Fibroblast of peridontal ligament (primary cell): ENCODE measurements at regions not wholly inside any gene's neighbourhood (a gene's known extent, or its start where the extent isn't known, plus 50 kb on each side); places are given as distances from the start of the nearest gene placed in this dataset.

ENCODE experiments used
- DNase-seq: peaks from one replicate; pipeline ENCODE4 v3.0.0-alpha.2; 2010; ENCODE audit errors: extremely low read depth

DNA sequence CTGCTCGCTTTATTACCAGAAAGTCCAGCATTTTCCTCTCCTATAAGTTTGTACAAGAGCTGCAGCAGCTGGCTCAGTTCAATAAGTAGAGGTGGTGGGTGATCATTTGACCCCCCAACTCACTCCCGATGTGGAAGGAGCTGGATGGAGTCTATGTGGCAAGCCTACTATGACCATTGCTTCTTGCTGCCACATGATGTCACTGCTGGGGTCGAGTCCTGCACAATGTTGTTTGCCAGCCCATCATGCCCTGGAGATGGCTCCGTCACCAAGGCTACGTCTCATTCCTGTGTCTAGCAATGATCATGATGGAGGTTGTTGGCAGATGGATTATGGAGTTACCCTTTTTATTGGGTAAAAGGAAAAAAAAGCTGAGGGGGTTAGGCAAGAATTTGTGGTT, 266.3 kb downstream of the PSAT1 start:
- no peak for DNase-seq

DNA sequence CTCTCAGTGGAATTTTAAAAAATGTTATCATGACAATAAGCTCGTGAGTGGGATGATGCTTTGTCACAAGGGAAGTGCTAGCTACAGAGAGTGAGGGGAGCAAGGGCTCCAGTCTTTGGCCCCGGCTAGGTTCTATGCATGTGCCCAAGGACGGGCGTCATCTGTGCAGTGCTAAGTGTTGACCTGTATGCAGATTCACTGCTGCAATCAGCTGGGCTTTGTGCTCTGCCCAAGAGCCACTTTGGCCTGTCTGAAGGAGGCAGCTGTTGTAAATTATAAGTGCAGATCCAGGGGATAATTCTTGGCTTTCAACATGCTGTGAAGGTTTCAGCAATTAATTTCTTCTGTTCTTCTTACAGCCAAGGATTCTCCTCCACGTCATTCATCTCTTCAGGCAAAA, 268.6 kb downstream of the PSAT1 start:
- no peak for DNase-seq

DNA sequence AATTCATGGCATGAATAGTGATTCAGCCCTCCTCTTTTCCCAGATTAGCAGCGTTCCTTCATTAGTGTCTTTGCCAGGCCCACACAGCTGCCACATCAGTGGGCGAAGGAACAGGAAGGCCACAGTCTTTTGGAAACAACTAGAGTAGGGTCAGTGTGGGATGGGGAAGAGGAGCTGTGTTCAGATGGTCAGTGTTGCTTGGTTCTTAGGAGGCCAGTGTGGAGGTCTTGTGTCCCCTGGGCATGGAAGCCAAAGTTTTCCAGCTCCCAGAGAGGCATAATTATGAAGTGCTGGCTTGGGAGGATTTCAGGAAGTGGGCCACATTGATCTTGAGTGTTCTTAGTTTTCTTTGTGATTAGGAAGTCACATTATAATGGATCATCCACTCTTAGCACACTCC, 269.6 kb downstream of the PSAT1 start:
- no peak for DNase-seq

DNA sequence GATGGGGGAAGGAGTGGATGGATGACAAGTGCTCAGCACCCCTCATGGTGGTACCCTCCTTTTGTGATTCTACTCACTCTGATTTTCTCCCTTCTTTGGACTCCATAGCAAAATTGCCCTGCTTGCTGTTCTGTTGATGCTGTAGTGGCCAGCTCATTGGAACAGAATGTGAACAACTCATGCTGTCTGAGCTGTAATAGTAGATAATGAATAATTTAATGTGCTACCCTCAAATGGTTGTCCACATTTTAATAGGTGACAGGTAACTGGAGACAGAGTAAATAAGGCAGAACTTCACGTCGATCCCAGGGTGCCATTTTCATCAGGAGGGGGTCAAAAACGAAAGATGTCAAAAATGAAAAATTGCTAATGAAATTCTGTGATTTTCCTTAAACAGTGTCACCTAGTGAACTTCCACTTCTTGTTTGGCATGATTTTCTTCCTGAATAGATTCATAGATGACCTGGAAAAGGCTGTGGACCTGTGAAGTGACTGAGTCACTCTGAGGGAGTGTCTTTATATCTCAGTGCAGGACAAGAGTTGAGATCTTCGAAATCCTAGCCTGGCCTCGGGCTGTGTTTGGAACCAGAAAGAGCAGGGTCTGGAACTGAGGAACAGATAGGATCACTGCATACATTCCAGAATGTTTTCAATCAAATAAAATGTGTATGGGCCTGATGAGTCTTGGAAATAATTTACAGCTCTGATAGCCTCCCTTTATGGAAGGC, 270.2 kb downstream of the PSAT1 start:
- peak; percentile 24 for DNase-seq

DNA sequence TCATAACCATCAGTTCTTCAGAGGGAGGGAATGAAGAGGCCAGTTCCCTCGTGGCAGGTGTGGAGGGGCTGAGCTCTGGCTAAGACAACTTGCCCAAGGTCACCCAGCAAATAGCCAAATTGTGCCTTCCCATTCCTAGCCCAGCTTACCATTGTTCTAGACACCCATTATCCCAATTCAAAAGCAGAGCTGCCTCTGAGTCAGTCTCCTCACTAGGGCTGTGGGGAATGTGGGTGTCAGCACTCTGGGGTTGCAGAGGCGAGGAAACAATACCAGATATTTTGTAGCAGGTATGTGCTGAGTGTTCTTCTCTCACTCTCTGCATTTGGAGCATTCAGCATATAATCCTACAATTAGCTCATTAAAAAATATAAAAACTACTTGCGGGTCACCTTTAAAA, 270.8 kb downstream of the PSAT1 start:
- DNase-seq, result no peak

DNA sequence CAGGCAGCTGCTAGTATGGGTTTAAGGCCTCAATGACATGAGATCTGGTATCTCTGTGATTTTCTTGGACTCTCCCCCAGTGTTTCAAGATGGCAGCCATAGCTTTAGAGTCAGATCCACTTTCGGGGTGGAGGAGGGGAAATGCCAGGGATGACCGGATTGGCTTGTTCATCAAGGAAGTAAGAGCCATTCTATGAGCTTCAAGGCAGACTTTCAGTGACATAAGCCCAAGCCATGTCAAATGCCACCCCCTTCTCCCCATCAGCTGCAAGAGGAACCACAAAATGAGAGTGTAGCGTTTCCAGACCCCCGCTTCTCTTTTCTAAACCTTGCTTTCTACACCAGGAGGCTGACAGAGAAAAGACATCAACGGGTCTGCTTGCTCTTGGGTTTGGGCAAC, 271.8 kb downstream of the PSAT1 start:
- no peak for DNase-seq

DNA sequence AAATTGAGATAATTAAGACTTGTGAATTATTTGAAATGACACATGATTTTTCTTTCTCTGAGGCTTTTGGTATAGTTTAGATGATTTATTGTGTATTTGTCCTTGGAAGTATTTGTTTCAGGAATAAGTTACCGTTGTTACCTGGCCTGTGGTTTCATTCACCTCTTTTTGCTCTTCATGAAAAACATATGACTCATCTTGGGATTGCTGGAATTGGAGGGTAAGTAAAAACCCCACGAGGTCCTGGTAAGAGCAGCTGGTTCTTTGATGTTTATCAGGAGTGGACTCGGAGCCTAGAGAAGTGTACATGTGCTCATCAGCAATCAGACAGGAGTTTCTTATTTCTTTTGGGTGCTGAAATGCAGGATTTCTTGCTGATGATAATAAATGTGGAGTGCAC, 275.3 kb downstream of the PSAT1 start:
- DNase-seq, result no peak

DNA sequence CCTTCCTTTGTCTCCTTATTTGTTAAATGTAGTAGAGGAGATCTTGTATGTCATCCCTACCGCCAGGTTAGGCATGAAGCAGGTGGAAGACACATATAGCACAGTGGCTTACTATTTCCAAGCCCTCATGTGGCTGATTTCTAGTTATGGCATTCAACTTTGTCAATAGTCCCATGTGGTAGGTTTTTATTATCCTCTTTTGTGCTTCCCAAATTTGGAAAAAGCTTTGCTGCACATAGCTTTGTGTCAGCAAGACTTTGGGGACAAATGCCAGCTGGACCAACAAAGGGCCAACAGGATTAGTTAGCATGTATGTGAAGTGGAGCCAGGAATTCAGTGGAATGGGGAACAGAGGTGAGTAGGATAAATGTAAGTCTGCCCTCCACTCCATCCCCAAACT, 276.3 kb downstream of the PSAT1 start:
- no peak for DNase-seq

DNA sequence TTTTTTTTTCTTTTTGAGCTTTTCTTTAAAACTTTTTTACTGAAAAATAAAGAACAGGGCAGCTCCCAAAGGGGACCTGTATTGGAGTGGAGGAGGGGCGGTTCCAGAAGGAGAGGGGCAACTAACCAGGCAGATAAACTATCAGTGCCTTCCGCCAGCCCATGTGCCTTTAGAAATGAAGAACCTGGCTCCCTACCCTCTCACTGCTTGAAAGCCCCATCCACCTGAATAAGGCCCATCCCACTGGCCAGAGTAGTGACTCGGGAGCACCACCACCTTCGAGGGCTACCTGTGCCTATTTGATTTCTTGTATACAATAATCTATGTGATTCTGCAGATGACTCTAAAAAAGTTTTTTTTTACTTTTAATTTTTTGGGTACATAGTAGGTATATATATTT, 276.7 kb downstream of the PSAT1 start:
- DNase-seq, result no peak

DNA sequence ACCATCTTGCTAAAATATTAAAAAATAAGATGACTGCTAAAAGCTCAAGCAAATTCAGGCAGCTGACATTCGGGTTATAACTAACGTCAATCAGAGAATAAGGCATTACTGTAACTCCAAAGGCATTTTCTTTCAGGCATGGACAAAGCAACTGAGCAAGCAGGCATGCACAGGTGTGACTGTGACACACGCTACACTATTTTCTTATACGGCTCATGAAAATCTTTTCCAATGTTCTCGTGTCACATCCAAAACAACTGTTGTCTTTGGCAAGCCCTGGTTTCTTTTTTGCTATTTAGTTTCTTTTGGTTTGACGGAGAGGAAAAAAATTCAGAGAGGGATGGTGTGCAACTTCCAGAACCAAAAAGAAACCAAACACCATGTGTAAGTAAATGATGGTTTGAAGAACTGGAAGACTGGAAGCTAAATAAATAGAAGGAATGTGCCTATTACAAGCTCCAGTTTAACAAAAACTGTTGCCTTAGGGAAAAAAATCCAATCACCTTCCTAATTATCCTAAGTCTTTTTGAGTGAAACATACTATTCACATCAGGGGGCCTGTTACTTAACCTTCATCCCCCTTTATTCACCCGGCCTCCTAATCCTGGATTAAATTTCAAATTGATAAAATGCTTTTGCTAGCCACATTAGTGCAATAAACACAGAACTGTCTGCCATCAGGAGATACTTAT, 277.6 kb downstream of the PSAT1 start:
- DNase-seq, result peak; percentile 67

DNA sequence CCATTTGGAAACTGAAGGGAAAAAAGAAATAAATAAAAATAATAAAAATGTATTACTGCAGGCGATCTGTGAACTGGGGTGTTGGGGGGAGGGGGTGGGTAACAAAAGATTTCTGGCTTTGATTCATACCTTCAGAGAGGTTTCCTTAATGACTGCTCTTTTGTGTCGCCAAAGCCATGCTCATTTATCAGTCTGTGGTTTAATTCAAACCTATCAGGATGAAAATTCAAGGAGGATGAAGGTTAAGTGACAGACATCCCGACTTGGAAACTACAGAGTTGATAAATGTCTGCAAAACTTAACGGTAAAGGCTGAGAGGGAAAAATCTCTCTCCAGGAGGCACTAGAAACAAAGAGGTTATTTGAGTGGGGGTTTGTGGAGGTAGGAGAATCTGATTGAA, 278.2 kb downstream of the PSAT1 start:
- no peak for DNase-seq

DNA sequence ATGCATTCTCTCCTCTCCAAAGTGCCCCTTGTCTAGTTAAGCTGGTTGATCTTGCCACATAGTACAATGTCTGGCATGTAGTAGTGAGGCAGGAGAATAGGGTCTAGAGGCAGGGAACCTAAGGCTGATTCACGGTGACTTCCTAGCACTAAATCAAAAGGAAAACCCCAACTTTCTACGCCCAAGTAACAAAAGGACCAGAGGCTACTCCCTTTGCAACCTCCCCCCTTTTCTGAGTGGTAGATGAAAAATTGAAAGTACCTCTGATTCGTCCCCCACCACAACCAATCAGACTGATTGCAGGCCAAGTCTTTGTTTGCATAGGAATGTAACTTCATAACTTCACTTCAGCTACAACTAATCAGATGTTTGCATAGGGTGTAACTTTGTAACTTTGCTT, 278.8 kb downstream of the PSAT1 start:
- no peak for DNase-seq

DNA sequence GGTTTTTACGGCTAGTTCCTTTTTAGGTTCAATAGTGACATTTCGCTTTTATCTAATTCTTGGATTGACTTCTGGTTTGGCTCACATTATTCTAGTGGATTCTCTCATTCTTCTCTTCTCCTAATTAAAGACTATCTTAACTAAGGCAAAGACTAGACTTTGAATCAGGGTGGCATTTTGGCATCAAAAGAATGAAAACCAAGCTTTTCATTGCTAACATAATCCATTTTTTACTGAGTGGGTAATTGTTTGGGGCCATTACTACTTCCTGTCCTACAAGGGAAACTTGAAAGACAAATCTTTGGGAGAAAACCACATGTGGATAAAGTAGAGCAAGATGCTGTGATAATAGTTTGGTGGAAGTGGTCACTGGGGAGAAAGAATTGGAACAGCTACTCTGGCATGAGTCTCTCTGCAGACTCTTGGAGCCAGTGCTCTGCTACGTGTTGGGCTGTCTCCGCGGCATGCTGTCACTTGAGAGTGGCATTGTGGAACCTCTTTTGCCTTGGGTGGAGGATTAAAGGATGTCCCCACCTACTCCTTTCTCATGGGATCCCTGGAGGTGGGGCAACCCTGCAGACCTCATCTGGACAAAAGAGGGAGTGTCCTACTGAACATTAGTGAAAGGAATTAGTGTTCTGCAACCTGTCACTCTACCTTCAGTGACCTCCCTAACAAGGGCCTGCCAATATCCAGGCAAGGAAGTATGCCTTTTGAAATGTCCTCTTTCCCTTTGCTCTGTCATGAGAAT, 280.4 kb downstream of the PSAT1 start:
- DNase-seq, result no peak

DNA sequence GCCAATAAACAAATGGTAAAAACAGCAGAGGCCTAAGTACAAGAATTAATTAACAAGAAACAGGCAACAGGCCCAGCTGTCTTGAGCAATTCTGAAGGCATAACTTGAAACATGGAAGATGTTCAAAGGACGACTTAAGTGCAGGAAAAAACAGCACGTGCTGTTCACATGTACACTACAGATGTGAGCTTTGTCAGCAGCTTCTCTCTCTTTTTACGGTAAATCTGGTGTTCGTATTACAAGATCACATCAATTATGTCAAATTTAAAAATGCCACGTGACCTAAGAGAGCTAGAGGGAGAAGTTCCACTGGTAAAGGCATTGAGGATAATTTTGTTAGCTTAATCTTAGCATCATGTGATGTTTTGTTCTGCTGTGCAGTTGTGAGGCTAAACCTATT, 281.1 kb downstream of the PSAT1 start:
- DNase-seq, result no peak

DNA sequence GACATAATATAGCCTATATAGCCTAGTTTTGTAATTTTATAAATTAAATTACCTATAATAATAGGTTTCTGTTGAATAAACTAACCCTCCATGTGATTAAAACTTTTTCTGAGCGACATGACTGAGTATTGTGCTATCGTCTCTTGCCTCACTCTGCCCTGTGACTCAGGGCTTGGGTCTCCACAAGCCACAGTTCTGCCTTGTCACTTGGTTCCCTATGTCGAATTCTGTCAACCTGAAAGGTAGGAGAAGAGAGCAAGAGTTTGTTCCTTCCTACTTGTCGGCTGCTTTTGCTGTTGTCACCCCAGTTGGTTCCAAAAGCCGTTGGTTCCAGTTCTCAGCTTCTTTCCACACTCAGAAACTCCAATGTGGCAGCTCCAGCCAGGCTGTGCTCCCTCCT, 285.9 kb downstream of the PSAT1 start:
- DNase-seq, result no peak

DNA sequence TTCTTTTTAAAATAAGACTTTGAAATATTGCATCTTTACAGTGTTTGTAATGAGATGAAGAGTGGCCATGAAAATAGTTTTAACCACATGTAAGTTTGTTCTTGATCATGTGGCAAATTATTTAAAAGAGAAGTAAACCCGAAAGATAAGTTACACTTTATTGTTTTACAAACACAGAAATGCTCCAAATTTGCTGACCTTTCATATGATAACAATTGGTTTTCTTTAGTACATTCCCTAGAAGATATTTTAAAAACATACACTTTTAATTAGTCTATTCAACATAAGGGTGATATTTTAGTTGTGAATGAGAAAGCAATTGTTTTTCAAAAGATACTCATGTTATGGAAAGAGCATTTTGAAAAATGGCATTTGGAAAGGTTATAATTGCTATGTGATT, 287.7 kb downstream of the PSAT1 start:
- no peak for DNase-seq

DNA sequence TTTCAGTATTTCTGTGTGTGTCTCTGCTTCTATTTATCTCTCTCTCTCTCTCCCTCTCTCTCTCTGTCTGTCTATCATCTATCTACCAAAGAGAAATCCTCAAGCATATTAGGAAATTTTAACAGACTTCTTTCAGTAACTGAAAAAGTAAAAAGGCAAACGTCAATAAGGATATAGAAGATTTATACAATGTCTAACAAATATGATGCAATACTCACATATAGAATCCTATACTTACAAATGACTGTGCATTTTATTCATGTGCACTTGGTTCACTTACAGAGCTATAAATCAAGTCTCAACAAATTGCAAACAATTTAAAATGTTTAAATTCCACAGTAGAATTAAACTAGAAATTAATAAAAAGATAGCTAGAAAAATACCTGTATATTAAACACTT, 289.0 kb downstream of the PSAT1 start:
- DNase-seq, result no peak

DNA sequence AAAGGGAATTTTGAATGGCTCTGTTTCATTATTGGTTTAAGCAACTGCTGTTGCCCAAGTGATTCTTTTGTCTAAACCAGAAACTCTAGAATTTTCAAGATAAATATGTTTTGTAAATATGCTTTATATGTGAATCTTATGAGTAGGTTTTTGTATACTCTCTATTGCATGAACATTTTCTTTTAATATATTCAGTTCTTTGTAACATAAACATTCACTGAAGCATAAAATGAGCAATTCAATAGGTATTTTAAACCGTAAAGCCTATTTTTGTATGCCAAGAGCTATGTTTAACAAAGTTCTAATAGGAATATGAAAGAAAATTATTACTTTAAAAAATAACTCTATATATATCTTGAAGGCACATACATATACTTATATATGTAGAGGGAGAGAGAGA, 293.1 kb downstream of the PSAT1 start:
- DNase-seq, result peak; percentile 62

DNA sequence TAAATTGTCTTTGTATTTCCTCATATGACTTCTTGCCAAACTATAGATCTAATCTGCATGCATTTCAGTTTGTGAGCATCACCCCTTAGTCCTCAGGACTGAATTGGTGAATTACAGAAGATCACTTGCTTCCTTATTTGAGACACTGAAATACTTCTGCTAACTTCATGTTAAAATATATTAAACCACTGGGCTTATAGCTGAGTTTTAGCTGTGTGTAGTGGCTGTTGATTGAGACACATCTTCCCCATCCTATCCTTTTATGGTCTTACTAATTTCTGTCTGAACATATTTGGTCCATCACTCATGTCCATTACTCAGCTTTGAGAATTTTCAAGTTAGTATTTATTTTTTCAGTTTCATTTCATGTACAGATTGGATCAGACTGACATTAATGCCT, 295.9 kb downstream of the PSAT1 start:
- peak; percentile 80 for DNase-seq

DNA sequence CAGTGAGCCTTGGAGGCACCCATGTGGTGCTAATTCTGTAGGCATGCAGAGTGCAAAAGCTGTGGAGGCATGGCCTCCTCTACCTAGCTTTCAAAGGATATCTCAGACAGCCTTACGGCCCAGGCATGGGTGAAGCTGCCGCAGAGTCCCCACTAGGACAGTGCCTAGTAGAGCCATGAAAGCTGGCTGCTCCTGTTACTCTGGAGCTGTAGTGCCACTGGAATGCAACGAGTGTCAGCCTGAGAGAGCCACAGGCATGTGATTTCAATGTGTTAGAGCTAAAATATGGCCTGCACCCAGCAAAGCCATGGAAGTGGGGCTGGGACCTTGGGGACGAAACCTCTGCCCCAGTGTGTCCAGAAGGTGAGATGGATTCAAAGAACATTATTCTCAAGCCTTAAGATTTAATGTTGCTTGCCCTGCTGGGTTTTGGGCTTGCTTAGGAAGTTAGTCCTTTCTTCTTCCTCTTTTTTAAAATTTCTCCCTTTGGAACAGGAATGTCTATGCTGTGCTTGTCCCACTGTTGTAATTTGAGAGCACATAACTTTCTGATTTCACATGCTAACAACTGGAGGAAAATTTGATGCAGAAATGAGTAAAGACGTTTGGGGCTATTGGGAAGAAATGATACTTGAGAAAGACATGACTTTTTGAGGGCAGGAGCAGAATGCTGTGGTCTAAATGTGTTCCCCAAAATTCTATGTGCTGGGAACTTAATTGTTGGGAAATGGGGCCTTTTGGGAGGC, 298.4 kb downstream of the PSAT1 start:
- peak; percentile 57 for DNase-seq

DNA sequence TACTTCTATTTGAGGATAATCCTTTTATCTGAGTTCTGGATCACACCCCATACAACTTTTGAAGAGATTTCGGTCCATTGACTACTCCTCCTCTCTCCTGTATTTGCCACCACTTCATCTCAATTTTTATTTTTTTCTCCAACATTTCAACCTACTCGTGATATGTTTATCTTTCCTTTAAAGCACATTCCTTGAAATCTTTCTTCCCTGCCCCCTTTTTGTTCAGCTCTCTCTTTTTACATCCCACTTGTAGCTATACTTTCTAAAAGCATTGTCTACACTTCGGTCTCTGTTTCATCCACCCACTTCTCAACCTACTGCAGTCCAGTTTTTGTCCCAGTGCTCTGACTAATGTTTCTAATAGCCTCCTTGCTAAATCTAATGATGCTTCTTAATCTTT, 299.4 kb downstream of the PSAT1 start:
- DNase-seq, result no peak

DNA sequence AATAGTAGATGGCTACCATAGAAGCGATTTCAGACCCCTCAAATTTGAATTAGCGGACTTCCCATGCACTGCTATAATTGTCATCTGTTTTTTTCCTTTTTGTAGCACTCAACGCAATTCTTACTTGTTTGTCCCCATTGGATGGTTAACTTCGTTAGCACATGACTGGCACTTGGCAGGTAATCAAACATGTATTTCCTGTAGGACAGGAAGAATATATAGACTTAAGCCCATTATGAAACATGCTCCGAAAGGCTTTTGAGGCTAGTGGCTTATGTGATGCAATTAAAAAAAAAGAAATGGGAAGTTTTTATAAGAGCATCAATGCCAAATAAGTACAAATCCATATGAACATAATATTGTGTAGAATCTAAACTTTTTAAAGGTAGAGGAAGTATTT, 301.2 kb downstream of the PSAT1 start:
- no peak for DNase-seq
